ENCODE measurements at regions not wholly inside any gene's neighbourhood (a gene's known extent, or its start where the extent isn't known, plus 50 kb on each side); places are given as distances from the start of the nearest gene placed in this dataset.

DNA sequence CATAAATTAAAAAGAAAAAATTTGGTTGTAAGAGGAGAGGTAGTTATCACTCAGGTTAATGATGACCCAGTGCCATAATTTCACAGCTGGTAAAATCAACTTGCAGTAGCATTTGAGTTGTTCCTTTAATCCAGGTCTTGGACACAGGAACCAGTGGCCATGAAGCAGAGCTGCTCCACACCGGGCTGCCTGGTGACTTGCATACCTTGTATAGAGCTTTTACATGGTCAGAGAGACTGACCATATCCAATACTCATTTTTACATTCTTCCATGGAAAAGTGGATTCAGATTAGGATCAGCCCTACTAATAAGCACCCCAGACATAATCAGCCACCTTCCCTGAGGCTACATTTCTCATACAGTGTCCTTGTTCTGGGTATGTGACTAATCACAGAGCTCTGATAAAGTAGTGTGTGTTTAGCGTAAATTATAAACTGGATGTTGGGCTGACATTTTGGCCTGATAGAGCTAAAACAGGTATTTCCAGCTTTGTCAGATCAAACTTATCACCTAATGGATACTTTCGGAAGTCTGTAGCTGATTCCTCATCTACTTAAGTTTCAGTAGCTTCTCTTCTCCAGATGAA, 77.0 kb upstream of the ZSWIM6 start:
- no peak overlapping the region for H3K27ac ChIP-seq
- H3K4me1 ChIP-seq, result peaks cover 0 to 4% (median 0%) of the 10 kb centered on the region in 4 donors
- no peaks in the 10 kb centered on the region for H3K27me3 ChIP-seq
- DNase-seq, result no peak
- H3K36me3 ChIP-seq, result no peaks in the 10 kb centered on the region
- TF ChIP-seq POLR2A (IDR thresholded peaks at IDR 0.05), result no peak
- TF ChIP-seq, protein P1, sequence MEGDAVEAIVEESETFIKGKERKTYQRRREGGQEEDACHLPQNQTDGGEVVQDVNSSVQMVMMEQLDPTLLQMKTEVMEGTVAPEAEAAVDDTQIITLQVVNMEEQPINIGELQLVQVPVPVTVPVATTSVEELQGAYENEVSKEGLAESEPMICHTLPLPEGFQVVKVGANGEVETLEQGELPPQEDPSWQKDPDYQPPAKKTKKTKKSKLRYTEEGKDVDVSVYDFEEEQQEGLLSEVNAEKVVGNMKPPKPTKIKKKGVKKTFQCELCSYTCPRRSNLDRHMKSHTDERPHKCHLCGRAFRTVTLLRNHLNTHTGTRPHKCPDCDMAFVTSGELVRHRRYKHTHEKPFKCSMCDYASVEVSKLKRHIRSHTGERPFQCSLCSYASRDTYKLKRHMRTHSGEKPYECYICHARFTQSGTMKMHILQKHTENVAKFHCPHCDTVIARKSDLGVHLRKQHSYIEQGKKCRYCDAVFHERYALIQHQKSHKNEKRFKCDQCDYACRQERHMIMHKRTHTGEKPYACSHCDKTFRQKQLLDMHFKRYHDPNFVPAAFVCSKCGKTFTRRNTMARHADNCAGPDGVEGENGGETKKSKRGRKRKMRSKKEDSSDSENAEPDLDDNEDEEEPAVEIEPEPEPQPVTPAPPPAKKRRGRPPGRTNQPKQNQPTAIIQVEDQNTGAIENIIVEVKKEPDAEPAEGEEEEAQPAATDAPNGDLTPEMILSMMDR (IDR thresholded peaks at IDR 0.05), result no peak
- no peak overlapping the region for H3K4me3 ChIP-seq
- H3K9me3 ChIP-seq, result no peaks in the 10 kb centered on the region

DNA sequence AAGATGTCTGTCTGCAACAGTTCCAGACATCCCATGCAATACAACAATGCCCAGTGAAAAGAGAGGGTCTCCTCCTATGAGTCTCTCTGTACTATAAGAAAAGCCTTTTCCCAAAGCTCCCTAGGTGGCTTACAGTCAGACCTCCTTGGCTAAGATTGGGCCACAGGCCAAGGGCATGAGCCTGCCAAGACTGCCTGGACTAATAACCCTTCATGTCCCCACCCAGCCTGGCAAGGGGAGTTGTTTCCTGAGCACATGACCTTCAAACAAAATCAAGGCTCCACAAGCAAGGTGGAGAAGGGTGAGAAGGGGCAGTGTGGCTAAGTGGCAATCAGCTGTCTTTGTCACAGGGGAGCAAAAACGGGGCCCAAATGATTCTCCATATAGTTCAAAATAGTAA, 75.6 kb upstream of the ZSWIM6 start:
- no peaks in the 10 kb centered on the region for H3K36me3 ChIP-seq
- no peak overlapping the region for H3K4me3 ChIP-seq
- DNase-seq, result peak in 2 of 3 donors; percentile 77
- H3K9me3 ChIP-seq, result no peaks in the 10 kb centered on the region
- no peaks in the 10 kb centered on the region for H3K27me3 ChIP-seq
- no peak overlapping the region for H3K27ac ChIP-seq
- H3K4me1 ChIP-seq, result peaks cover 0 to 4% (median 0%) of the 10 kb centered on the region in 4 donors
- TF ChIP-seq, protein P1 (IDR thresholded peaks at IDR 0.05), result no peak
- no peak for TF ChIP-seq POLR2A (IDR thresholded peaks at IDR 0.05)

DNA sequence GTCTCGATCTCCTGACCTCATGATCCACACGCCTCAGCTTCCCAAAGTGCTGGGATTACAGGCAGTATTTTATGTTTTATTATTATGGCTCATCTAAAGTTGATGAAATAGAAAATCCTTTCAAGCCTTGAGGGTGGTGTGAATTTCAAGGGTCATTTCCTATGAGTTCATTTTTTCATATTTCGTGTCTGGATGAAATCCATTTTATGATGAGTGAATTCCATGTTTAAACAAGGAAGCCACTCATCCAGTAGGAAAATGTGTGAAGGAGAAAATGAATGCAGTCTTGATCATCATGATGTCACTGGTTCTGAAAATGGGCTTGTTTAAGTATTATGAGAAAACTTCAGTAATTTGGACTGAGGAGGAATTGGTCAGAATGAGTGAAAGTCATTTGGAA, 74.6 kb upstream of the ZSWIM6 start:
- DNase-seq, result no peak
- Histone ChIP-seq H3K9me3 (no peaks in the 10 kb centered on the region), H3K36me3 (no peaks in the 10 kb centered on the region), H3K4me3 (no peak overlapping the region), H3K27ac (no peak overlapping the region), H3K27me3 (no peaks in the 10 kb centered on the region), H3K4me1 (peaks cover 0 to 4% (median 0%) of the 10 kb centered on the region in 4 donors)
- TF ChIP-seq, protein P1 (IDR thresholded peaks at IDR 0.05), result no peak
- no peak for TF ChIP-seq POLR2A (IDR thresholded peaks at IDR 0.05)

DNA sequence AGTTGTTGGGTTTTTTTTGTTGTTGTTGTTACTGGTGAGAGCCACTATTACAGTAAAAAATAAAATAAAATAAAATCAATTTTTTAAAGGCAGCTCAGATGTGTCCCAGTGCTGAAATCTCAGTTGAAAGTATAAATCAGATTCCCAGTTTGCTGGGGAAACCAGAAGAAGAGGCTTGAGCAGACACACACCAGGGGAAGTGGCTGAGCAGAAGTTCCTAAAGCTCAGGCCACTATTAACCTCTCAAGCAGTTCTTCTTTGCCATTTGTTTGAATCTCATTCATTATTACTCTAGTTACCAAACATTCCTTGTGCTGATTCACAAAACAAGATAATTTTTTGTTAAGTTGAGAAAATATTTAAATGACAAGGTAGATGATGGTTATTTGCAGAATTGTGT, 70.9 kb upstream of the ZSWIM6 start:
- no peak for TF ChIP-seq POLR2A (IDR thresholded peaks at IDR 0.05)
- TF ChIP-seq, protein P1 (IDR thresholded peaks at IDR 0.05), result no peak
- no peak for DNase-seq
- no peaks in the 10 kb centered on the region for H3K9me3 ChIP-seq
- H3K4me3 ChIP-seq, result no peak overlapping the region
- H3K36me3 ChIP-seq, result no peaks in the 10 kb centered on the region
- no peak overlapping the region for H3K27ac ChIP-seq
- peaks cover 0 to 4% (median 0%) of the 10 kb centered on the region in 4 donors for H3K4me1 ChIP-seq
- no peaks in the 10 kb centered on the region for H3K27me3 ChIP-seq

DNA sequence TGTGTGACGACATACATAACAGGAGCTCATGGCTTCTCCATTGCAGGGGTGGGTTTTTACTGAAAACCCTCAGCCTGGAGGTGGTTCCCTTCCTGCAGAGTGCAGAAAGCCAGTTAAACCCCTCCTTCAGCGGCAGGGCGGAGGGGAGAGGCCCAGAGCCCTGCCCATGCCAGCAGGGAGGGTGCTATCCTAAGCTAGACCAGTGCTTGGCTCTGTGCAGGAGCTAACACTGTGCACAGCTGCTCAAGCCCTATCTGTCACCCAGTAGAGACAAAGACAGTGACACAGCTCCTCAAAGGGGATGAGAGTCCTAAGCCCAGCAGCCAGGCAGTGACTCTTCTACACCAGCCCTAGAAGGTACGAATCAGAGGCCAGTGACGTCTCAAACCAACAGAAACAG, 70.0 kb upstream of the ZSWIM6 start:
- TF ChIP-seq, protein P1 (IDR thresholded peaks at IDR 0.05), result no peak
- TF ChIP-seq POLR2A (IDR thresholded peaks at IDR 0.05), result no peak
- Histone ChIP-seq H3K27ac (no peak overlapping the region), H3K9me3 (no peaks in the 10 kb centered on the region), H3K27me3 (no peaks in the 10 kb centered on the region), H3K4me3 (no peak overlapping the region), H3K36me3 (no peaks in the 10 kb centered on the region), H3K4me1 (no peaks in the 10 kb centered on the region)
- DNase-seq, result no peak

DNA sequence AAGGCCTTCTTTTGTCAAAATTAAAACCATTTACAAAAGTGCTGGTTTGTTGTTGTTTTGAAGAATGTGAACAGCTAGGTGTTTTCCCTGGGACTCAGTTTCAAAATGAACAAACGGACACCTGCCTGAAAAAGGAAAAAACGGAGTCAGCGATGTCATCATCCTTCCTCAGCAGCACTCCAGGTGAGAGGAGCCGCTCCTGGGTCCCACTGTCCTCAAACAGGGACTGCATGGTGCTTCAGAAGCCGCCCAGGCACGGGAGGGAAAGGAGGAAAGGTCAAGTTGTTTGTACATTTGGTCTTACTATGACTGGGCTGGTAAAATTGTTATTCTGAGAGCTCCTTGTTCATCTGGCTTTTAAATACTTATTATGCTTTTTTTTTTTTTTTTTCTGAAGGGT, 69.0 kb upstream of the ZSWIM6 start:
- H3K4me3 ChIP-seq, result no peak overlapping the region
- H3K4me1 ChIP-seq, result no peaks in the 10 kb centered on the region
- no peak for DNase-seq
- H3K27ac ChIP-seq, result no peak overlapping the region
- no peaks in the 10 kb centered on the region for H3K9me3 ChIP-seq
- no peaks in the 10 kb centered on the region for H3K27me3 ChIP-seq
- no peaks in the 10 kb centered on the region for H3K36me3 ChIP-seq
- TF ChIP-seq, protein P1 (IDR thresholded peaks at IDR 0.05), result no peak
- no peak for TF ChIP-seq POLR2A (IDR thresholded peaks at IDR 0.05)
